ENCODE measurements at regions not wholly inside any gene's neighbourhood (a gene's known extent, or its start where the extent isn't known, plus 50 kb on each side); places are given as distances from the start of the nearest gene placed in this dataset.

DNA sequence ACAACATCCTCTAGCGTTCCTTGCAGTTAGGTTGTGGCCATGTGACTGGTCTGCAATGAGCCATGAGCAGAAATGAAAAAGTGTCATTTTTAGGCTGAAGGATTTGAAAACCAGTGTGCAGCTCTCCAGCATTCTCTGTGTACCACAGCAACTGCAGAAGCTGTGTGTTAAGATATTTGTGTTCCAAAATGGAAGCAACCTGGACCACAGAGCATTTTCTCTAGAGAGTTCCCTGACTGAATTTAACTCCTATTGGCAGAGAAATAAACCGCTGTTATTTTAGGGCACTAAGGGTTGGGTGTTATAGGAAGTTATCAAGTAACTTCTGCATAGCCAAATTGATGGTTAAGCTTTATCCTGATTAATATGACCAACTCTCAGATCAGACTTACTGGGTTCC, 257.2 kb upstream of the THUMPD2 start:
- H3K9ac ChIP-seq (ENCODE audit: insufficient read depth in 1 of 2, low read length in 2 of 2): no peak overlapping the region
- no peaks in the 10 kb centered on the region for H3K36me3 ChIP-seq (ENCODE audit: control insufficient read depth in 4 of 4, insufficient read depth in 4 of 4, low read length in 4 of 4)
- TF ChIP-seq, protein P1, sequence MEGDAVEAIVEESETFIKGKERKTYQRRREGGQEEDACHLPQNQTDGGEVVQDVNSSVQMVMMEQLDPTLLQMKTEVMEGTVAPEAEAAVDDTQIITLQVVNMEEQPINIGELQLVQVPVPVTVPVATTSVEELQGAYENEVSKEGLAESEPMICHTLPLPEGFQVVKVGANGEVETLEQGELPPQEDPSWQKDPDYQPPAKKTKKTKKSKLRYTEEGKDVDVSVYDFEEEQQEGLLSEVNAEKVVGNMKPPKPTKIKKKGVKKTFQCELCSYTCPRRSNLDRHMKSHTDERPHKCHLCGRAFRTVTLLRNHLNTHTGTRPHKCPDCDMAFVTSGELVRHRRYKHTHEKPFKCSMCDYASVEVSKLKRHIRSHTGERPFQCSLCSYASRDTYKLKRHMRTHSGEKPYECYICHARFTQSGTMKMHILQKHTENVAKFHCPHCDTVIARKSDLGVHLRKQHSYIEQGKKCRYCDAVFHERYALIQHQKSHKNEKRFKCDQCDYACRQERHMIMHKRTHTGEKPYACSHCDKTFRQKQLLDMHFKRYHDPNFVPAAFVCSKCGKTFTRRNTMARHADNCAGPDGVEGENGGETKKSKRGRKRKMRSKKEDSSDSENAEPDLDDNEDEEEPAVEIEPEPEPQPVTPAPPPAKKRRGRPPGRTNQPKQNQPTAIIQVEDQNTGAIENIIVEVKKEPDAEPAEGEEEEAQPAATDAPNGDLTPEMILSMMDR (IDR thresholded peaks at IDR 0.05; ENCODE audit: control extremely low read depth, extremely low read depth): no peak
- H3K27ac ChIP-seq (ENCODE audit: low read depth in 1 of 2, low read length in 1 of 2): no peak overlapping the region
- H3K4me3 ChIP-seq: no peak overlapping the region
- WGBS, 2 donors: 74 to 84% methylated on average over 2 of the region's 2 CpGs
- peaks cover 0 to 8% (median 4%) of the 10 kb centered on the region in 4 donors for H3K9me3 ChIP-seq (ENCODE audit: control insufficient read depth in 4 of 4, insufficient read depth in 3 of 4, low read length in 3 of 4)
- peaks cover 0 to under 1% (median 0%) of the 10 kb centered on the region in 5 donors for H3K4me1 ChIP-seq (ENCODE audit: control insufficient read depth in 5 of 5, insufficient read depth in 5 of 5, low read length in 5 of 5)
- ATAC-seq (ENCODE audit: insufficient read depth, low FRiP score) (no peak), DNase-seq (no peak)
- no peaks in the 10 kb centered on the region for H3K27me3 ChIP-seq (ENCODE audit: control insufficient read depth in 3 of 3, insufficient read depth in 3 of 3, low read length in 2 of 3)

DNA sequence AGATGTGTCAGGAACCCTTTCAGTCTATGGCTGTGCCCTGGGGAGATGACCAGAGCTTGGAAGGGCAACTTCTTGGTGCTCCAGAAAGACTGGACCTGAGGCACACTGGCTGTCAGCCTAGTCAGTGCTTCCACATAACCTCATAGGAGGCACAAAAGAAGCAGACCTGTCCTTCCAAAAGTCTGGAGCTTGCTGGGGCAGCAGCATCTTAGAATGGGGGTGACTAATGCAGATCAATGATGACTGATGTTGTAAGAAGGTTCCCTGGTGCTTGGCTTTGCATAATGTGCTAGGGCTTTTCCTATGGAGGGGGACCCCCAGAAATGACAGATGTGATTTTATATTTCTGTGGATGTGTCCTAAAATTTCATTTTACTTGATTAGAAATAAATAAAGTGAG, 255.7 kb upstream of the THUMPD2 start:
- peaks cover 0 to 10% (median 4%) of the 10 kb centered on the region in 4 donors for H3K9me3 ChIP-seq (ENCODE audit: control insufficient read depth in 4 of 4, insufficient read depth in 3 of 4, low read length in 3 of 4)
- H3K27ac ChIP-seq (ENCODE audit: low read depth in 1 of 2, low read length in 1 of 2): no peak overlapping the region
- TF ChIP-seq, protein P1 (IDR thresholded peaks at IDR 0.05; ENCODE audit: control extremely low read depth, extremely low read depth): no peak
- DNase-seq (no peak), ATAC-seq (ENCODE audit: insufficient read depth, low FRiP score) (no peak)
- H3K4me1 ChIP-seq (ENCODE audit: control insufficient read depth in 5 of 5, insufficient read depth in 5 of 5, low read length in 5 of 5): no peaks in the 10 kb centered on the region
- no peaks in the 10 kb centered on the region for H3K27me3 ChIP-seq (ENCODE audit: control insufficient read depth in 3 of 3, insufficient read depth in 3 of 3, low read length in 2 of 3)
- H3K9ac ChIP-seq (ENCODE audit: insufficient read depth in 1 of 2, low read length in 2 of 2): no peak overlapping the region
- no peak overlapping the region for H3K4me3 ChIP-seq
- H3K36me3 ChIP-seq (ENCODE audit: control insufficient read depth in 4 of 4, insufficient read depth in 4 of 4, low read length in 4 of 4): no peaks in the 10 kb centered on the region

DNA sequence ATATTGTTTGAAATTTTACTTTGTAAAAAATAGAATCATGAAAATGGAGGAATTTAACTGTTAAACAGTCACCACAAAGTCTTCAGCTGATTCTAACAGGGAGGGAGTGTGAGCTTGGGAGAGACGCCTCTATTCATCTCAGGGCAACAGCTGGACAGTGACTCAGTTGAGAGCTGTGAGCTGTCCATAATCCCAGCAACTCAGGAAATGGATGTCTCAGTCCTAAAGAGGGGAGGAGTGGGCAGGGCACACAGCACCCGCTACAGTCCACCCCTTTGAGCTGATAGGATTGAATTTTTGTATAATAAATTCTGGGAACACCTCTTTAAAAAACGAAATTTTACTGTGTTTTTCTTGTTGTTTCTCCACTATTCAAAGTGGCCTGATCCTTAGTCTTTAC, 255.1 kb upstream of the THUMPD2 start:
- no peaks in the 10 kb centered on the region for H3K36me3 ChIP-seq (ENCODE audit: control insufficient read depth in 4 of 4, insufficient read depth in 4 of 4, low read length in 4 of 4)
- no peaks in the 10 kb centered on the region for H3K27me3 ChIP-seq (ENCODE audit: control insufficient read depth in 3 of 3, insufficient read depth in 3 of 3, low read length in 2 of 3)
- no peak overlapping the region for H3K9ac ChIP-seq (ENCODE audit: insufficient read depth in 1 of 2, low read length in 2 of 2)
- TF ChIP-seq, protein P1 (IDR thresholded peaks at IDR 0.05; ENCODE audit: control extremely low read depth, extremely low read depth): no peak
- no peak overlapping the region for H3K4me3 ChIP-seq
- ATAC-seq (ENCODE audit: insufficient read depth, low FRiP score) (no peak), DNase-seq (no peak)
- H3K27ac ChIP-seq (ENCODE audit: low read depth in 1 of 2, low read length in 1 of 2): no peak overlapping the region
- peaks cover 0 to 10% (median 4%) of the 10 kb centered on the region in 4 donors for H3K9me3 ChIP-seq (ENCODE audit: control insufficient read depth in 4 of 4, insufficient read depth in 3 of 4, low read length in 3 of 4)
- H3K4me1 ChIP-seq (ENCODE audit: control insufficient read depth in 5 of 5, insufficient read depth in 5 of 5, low read length in 5 of 5): no peaks in the 10 kb centered on the region
- 83 to 86% methylated on average over 3 of the region's 3 CpGs for WGBS, 2 donors

DNA sequence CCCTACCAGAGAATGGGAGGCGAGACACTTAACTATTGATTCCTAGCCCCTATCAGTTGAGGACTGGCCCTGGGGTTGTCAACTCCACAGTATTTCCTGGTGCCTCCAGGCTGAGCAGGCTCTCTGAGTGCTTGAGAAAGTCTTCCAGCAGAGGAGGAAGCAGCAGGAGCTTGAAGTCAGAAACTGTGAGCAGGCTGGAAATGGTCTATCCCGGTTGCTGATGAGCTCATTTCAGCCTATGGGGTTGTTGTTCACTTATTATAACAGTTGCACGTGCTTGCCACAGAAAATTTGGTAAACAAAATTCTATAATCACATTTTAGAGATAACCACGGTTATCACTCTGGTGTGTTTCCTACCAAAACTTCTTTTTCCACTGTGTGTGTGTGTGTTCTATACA, 254.7 kb upstream of the THUMPD2 start:
- WGBS, 2 donors: 80 to 90% methylated on average over 4 of the region's 4 CpGs
- ATAC-seq (ENCODE audit: insufficient read depth, low FRiP score): no peak
- Histone ChIP-seq H3K9ac (ENCODE audit: insufficient read depth in 1 of 2, low read length in 2 of 2) (no peak overlapping the region), H3K36me3 (ENCODE audit: control insufficient read depth in 4 of 4, insufficient read depth in 4 of 4, low read length in 4 of 4) (no peaks in the 10 kb centered on the region), H3K9me3 (ENCODE audit: control insufficient read depth in 4 of 4, insufficient read depth in 3 of 4, low read length in 3 of 4) (peaks cover 0 to 10% (median 4%) of the 10 kb centered on the region in 4 donors), H3K27me3 (ENCODE audit: control insufficient read depth in 3 of 3, insufficient read depth in 3 of 3, low read length in 2 of 3) (no peaks in the 10 kb centered on the region), H3K4me1 (ENCODE audit: control insufficient read depth in 5 of 5, insufficient read depth in 5 of 5, low read length in 5 of 5) (no peaks in the 10 kb centered on the region), H3K27ac (ENCODE audit: low read depth in 1 of 2, low read length in 1 of 2) (no peak overlapping the region), H3K4me3 (no peak overlapping the region)
- DNase-seq: no peak
- TF ChIP-seq, protein P1 (IDR thresholded peaks at IDR 0.05; ENCODE audit: control extremely low read depth, extremely low read depth): no peak

Measured in lung (tissue), 11 donors.